ENCODE measurements at regions not wholly inside any gene's neighbourhood (a gene's known extent, or its start where the extent isn't known, plus 50 kb on each side); places are given as distances from the start of the nearest gene placed in this dataset.
A peak's percentile ranks its signal among the peaks of the same experiment; 100 is the strongest.
"Not testable (repeated sequence)": the region's sequence is repeated elsewhere in the genome, so short reads cannot be mapped to it uniquely, and the experiment has no call there.

- peak in 1 of 6 experiments; percentile 23 for TF ChIP-seq CTCF (IDR thresholded peaks at IDR 0.05)
- TF ChIP-seq POLR2A (IDR thresholded peaks at IDR 0.05) = not testable (repeated sequence)
These were observed 65.6 kb downstream of the OR4F15 start for GRCh38 chr15:101877649-101878048.

Measured in thyroid gland (tissue), 4 donors.